Trophoblast cell (in vitro differentiated cells and primary cell): ENCODE measurements at regions not wholly inside any gene's neighbourhood (a gene's known extent, or its start where the extent isn't known, plus 50 kb on each side); places are given as distances from the start of the nearest gene placed in this dataset.

ENCODE experiments used
- DNase-seq, 2 donors: peaks; one replicate each; pipeline ENCODE4 v3.0.0-alpha.2; 2016
- H2AFZ ChIP-seq: 2 replicates; pipeline ENCODE4 v1.6.1; 2013; ENCODE audit warnings: low read length, moderate library complexity, mild to moderate bottlenecking; ENCODE audit not compliant: insufficient read depth, poor library complexity
- H2AK5ac ChIP-seq: 2 replicates; pipeline ENCODE4 v1.6.1; 2013; ENCODE audit warnings: mild to moderate bottlenecking, low read length
- H2BK120ac ChIP-seq: 2 replicates; pipeline ENCODE4 v1.6.1; 2013; ENCODE audit warnings: low read length, mild to moderate bottlenecking, moderate library complexity; ENCODE audit not compliant: insufficient read depth, poor library complexity
- H2BK12ac ChIP-seq: 2 replicates; pipeline ENCODE4 v1.6.1; 2013; ENCODE audit warnings: mild to moderate bottlenecking, low read length, moderate library complexity
- H2BK5ac ChIP-seq: 2 replicates; pipeline ENCODE4 v1.6.1; 2013; ENCODE audit warnings: low read length, low read depth, moderate library complexity, mild to moderate bottlenecking; ENCODE audit not compliant: poor library complexity
- H3K14ac ChIP-seq: 2 replicates; pipeline ENCODE4 v1.6.1; 2013; ENCODE audit warnings: mild to moderate bottlenecking, low read length
- H3K18ac ChIP-seq: 2 replicates; pipeline ENCODE4 v1.6.1; 2013; ENCODE audit warnings: mild to moderate bottlenecking, low read length
- H3K23ac ChIP-seq: 2 replicates; pipeline ENCODE4 v1.6.1; 2013; ENCODE audit warnings: low read length
- H3K27ac ChIP-seq: 2 replicates; pipeline ENCODE4 v1.5.1; 2013; ENCODE audit warnings: low read depth, mild to moderate bottlenecking, inconsistent platforms, low read length, moderate library complexity
- H3K27me3 ChIP-seq: 2 replicates; pipeline ENCODE4 v1.6.1; 2013; ENCODE audit warnings: inconsistent platforms, mild to moderate bottlenecking, low read length, moderate library complexity; ENCODE audit not compliant: insufficient read depth
- H3K36me3 ChIP-seq, 2 experiments: 1 replicate in 1 of 2; 2 replicates in 1 of 2; pipeline ENCODE4 v1.6.1; 2013; ENCODE audit warnings: low read length in 2 of 2, mild to moderate bottlenecking in 2 of 2, moderate library complexity in 1 of 2; ENCODE audit not compliant: insufficient read depth in 2 of 2, control insufficient read depth in 1 of 2
- H3K4ac ChIP-seq: 2 replicates; pipeline ENCODE4 v1.6.1; 2013; ENCODE audit warnings: low read depth, mild to moderate bottlenecking, low read length, moderate library complexity
- H3K4me1 ChIP-seq, 2 experiments: 1 replicate in 1 of 2; 2 replicates in 1 of 2; pipeline ENCODE4 v1.6.1; 2013; ENCODE audit warnings: low read length in 2 of 2, mild to moderate bottlenecking in 2 of 2, moderate library complexity in 1 of 2; ENCODE audit not compliant: insufficient read depth in 2 of 2, control insufficient read depth in 1 of 2
- H3K4me2 ChIP-seq: 2 replicates; pipeline ENCODE4 v1.6.1; 2013; ENCODE audit warnings: inconsistent platforms, mild to moderate bottlenecking, low read length, moderate library complexity
- H3K4me3 ChIP-seq: 2 replicates; pipeline ENCODE4 v1.5.1; 2013; ENCODE audit warnings: mild to moderate bottlenecking, low read depth, low read length, inconsistent platforms
- H3K79me1 ChIP-seq: one replicate; pipeline ENCODE4 v1.6.1; 2013; ENCODE audit warnings: low read length
- H3K79me2 ChIP-seq: 2 replicates; pipeline ENCODE4 v1.6.1; 2013; ENCODE audit warnings: low read length, mild to moderate bottlenecking; ENCODE audit not compliant: control insufficient read depth, insufficient read depth, poor library complexity
- H3K9ac ChIP-seq: 2 replicates; pipeline ENCODE4 v1.6.1; 2013; ENCODE audit warnings: mild to moderate bottlenecking, low read length
- H3K9me3 ChIP-seq: 2 replicates; pipeline ENCODE4 v1.6.1; 2013; ENCODE audit warnings: low read depth, mild to moderate bottlenecking, control low read depth, inconsistent platforms, low read length; ENCODE audit not compliant: insufficient read depth
- H4K12ac ChIP-seq: 2 replicates; pipeline ENCODE4 v1.6.1; 2013; ENCODE audit warnings: low read depth, mild to moderate bottlenecking, low read length, moderate library complexity
- H4K8ac ChIP-seq: 2 replicates; pipeline ENCODE4 v1.6.1; 2013; ENCODE audit warnings: low read depth, mild to moderate bottlenecking, low read length, moderate library complexity
- H4K91ac ChIP-seq: one replicate; pipeline ENCODE4 v1.6.1; 2013; ENCODE audit warnings: low read depth, mild to moderate bottlenecking, low read length, moderate library complexity
- WGBS: extraction: QIAGEN DNeasy Blood & Tissue Kit; methylation state at CpG from one replicate; pipeline ENCODE4 v1.1.7; 2013; ENCODE audit warnings: missing lambda C conversion rate; ENCODE audit not compliant: insufficient read length, insufficient coverage; ENCODE audit errors: extremely low coverage; 5-methylcytosine and 5-hydroxymethylcytosine counted together

- Histone ChIP-seq H3K4me3 (no peak overlapping the region), H3K14ac (no peak overlapping the region), H4K91ac (no peak overlapping the region), H3K79me1 (no peaks in the 10 kb centered on the region), H3K36me3 (no peaks in the 10 kb centered on the region), H2BK120ac (no peak overlapping the region), H2AK5ac (no peak overlapping the region), H3K27me3 (no peaks in the 10 kb centered on the region), H4K12ac (no peak overlapping the region), H3K18ac (no peak overlapping the region), H3K9me3 (no peaks in the 10 kb centered on the region), H3K79me2 (no peaks in the 10 kb centered on the region), H3K4me1 (no peaks in the 10 kb centered on the region), H3K9ac (no peak overlapping the region), H2AFZ (no peak overlapping the region), H3K27ac (no peak overlapping the region), H3K4me2 (no peak overlapping the region), H3K23ac (no peak overlapping the region), H3K4ac (no peak overlapping the region), H2BK12ac (no peak overlapping the region), H2BK5ac (no peak overlapping the region), H4K8ac (no peak overlapping the region)
- DNase-seq: no peak
- no CpG with 5 or more reads among the region's 1 CpG for WGBS
Measured at GRCh38 chr2:226076529-226076928, 677.0 kb downstream of the NYAP2 start.

- no peaks in the 10 kb centered on the region for H3K79me1 ChIP-seq
- no peaks in the 10 kb centered on the region for H3K36me3 ChIP-seq
- H3K79me2 ChIP-seq: no peaks in the 10 kb centered on the region
- no peak overlapping the region for H4K12ac ChIP-seq
- no peak overlapping the region for H4K8ac ChIP-seq
- no peak overlapping the region for H3K4me3 ChIP-seq
- H3K14ac ChIP-seq: no peak overlapping the region
- no peak overlapping the region for H2BK5ac ChIP-seq
- H2BK120ac ChIP-seq: no peak overlapping the region
- H3K27me3 ChIP-seq: no peaks in the 10 kb centered on the region
- H3K4me2 ChIP-seq: no peak overlapping the region
- no CpG with 5 or more reads among the region's 5 CpGs for WGBS
- no peak overlapping the region for H3K27ac ChIP-seq
- H2AK5ac ChIP-seq: no peak overlapping the region
- no peak overlapping the region for H2AFZ ChIP-seq
- no peak overlapping the region for H3K4ac ChIP-seq
- no peak overlapping the region for H3K18ac ChIP-seq
- H3K9me3 ChIP-seq: no peaks in the 10 kb centered on the region
- no peaks in the 10 kb centered on the region for H3K4me1 ChIP-seq
- no peak overlapping the region for H3K23ac ChIP-seq
- H4K91ac ChIP-seq: no peak overlapping the region
- H3K9ac ChIP-seq: no peak overlapping the region
- no peak overlapping the region for H2BK12ac ChIP-seq
- DNase-seq: no peak
Measured at GRCh38 chr2:226074391-226074790, 674.9 kb downstream of the NYAP2 start.

- H3K4me2 ChIP-seq: no peak overlapping the region
- no peak overlapping the region for H3K4ac ChIP-seq
- no peak overlapping the region for H4K91ac ChIP-seq
- H3K27ac ChIP-seq: no peak overlapping the region
- H3K9me3 ChIP-seq: no peaks in the 10 kb centered on the region
- no peak overlapping the region for H2BK12ac ChIP-seq
- H2AFZ ChIP-seq: no peak overlapping the region
- no peak overlapping the region for H4K12ac ChIP-seq
- H3K4me3 ChIP-seq: no peak overlapping the region
- H4K8ac ChIP-seq: no peak overlapping the region
- no peaks in the 10 kb centered on the region for H3K4me1 ChIP-seq
- no peaks in the 10 kb centered on the region for H3K79me1 ChIP-seq
- no peak overlapping the region for H2BK120ac ChIP-seq
- DNase-seq: no peak
- no peak overlapping the region for H3K18ac ChIP-seq
- H3K23ac ChIP-seq: no peak overlapping the region
- H3K36me3 ChIP-seq: no peaks in the 10 kb centered on the region
- H3K27me3 ChIP-seq: no peaks in the 10 kb centered on the region
- no peak overlapping the region for H3K14ac ChIP-seq
- H3K79me2 ChIP-seq: no peaks in the 10 kb centered on the region
- H3K9ac ChIP-seq: no peak overlapping the region
- no peak overlapping the region for H2BK5ac ChIP-seq
- no CpG with 5 or more reads among the region's 2 CpGs for WGBS
- no peak overlapping the region for H2AK5ac ChIP-seq
Measured at GRCh38 chr2:226073496-226074160, 674.1 kb downstream of the NYAP2 start.

GRCh38 chr2:226066873-226067272, 667.4 kb downstream of the NYAP2 start:
- no CpG with 5 or more reads among the region's 4 CpGs for WGBS
- Histone ChIP-seq H3K9ac (no peak overlapping the region), H2AK5ac (no peak overlapping the region), H3K4me3 (no peak overlapping the region), H4K8ac (no peak overlapping the region), H2BK12ac (no peak overlapping the region), H2BK5ac (no peak overlapping the region), H3K79me1 (no peaks in the 10 kb centered on the region), H3K14ac (no peak overlapping the region), H3K4me1 (no peaks in the 10 kb centered on the region), H3K9me3 (no peaks in the 10 kb centered on the region), H3K23ac (no peak overlapping the region), H3K4me2 (no peak overlapping the region), H2AFZ (no peak overlapping the region), H3K18ac (no peak overlapping the region), H3K27ac (no peak overlapping the region), H3K79me2 (no peaks in the 10 kb centered on the region), H3K4ac (no peak overlapping the region), H4K91ac (no peak overlapping the region), H2BK120ac (no peak overlapping the region), H3K36me3 (no peaks in the 10 kb centered on the region), H4K12ac (no peak overlapping the region), H3K27me3 (no peaks in the 10 kb centered on the region)
- no peak for DNase-seq
